Caco-2 (cell line): ENCODE measurements at regions not wholly inside any gene's neighbourhood (a gene's known extent, or its start where the extent isn't known, plus 50 kb on each side); places are given as distances from the start of the nearest gene placed in this dataset.

ENCODE experiments used
- BruUV-seq: library from RNA; stranded (reverse); fragments of 400-500 nt; replicated peaks from 2 replicates; lab custom pipeline; 2021; lab: Mats Ljungman, UMichigan
- CTCF ChIA-PET: fragments of 300-600 bp; sonication (Branson Sonifier 250); formaldehyde crosslinking; loops from one replicate; lab custom pipeline; 2022; ENCODE audit warnings: antibody characterized with exemption; lab: Charles Lee
- POLR2A ChIA-PET: fragments of 300-600 bp; sonication (Branson Sonifier 250); formaldehyde crosslinking; loops from one replicate; lab custom pipeline; 2022; ENCODE audit warnings: antibody characterized with exemption; lab: Charles Lee
- DNase-seq, 2 experiments: peaks; one replicate each; pipeline versions ENCODE4 v3.0.0 to v3.0.0-alpha.2; 2020 to 2022
- H3K27me3 ChIP-seq: replicated peaks from 2 replicates; pipeline ENCODE4 v1.6.0; 2011; ENCODE audit warnings: low read length; ENCODE audit not compliant: control insufficient read depth, insufficient read depth
- H3K36me3 ChIP-seq: 2 replicates; pipeline ENCODE4 v1.5.1; 2011; ENCODE audit warnings: low read length; ENCODE audit not compliant: control insufficient read depth, insufficient read depth
- H3K4me1 ChIP-seq: fragments of 250-450 bp; sonication (Bioruptor Pico); 2 replicates; pipeline ENCODE4 v1.5.1; 2020; ENCODE audit warnings: mild to moderate bottlenecking
- H3K4me3 ChIP-seq: 2 replicates; pipeline ENCODE4 v1.5.1; 2011; ENCODE audit warnings: low read depth, mild to moderate bottlenecking, control low read depth, low read length
- H3K9me3 ChIP-seq: fragments of 250-450 bp; sonication (Bioruptor Pico); 2 replicates; pipeline ENCODE4 v1.5.1; 2020; ENCODE audit warnings: mild to moderate bottlenecking, moderate library complexity
- H3K27ac Mint-ChIP-seq: one replicate; pipeline ENCODE4 v1.8.0; 2022; ENCODE audit warnings: mixed read lengths; ENCODE audit not compliant: unreplicated experiment
- H3K27me3 Mint-ChIP-seq: one replicate; pipeline ENCODE4 v1.8.0; 2022; ENCODE audit warnings: mixed read lengths; ENCODE audit not compliant: insufficient read depth, unreplicated experiment
- H3K36me3 Mint-ChIP-seq: one replicate; pipeline ENCODE4 v1.8.0; 2022; ENCODE audit warnings: mild to moderate bottlenecking, mixed read lengths; ENCODE audit not compliant: insufficient read depth, unreplicated experiment
- H3K4me1 Mint-ChIP-seq: one replicate; pipeline ENCODE4 v1.8.0; 2022; ENCODE audit warnings: low read depth, mixed read lengths; ENCODE audit not compliant: unreplicated experiment
- H3K4me3 Mint-ChIP-seq: one replicate; pipeline ENCODE4 v1.8.0; 2022; ENCODE audit warnings: mild to moderate bottlenecking, moderate library complexity, mixed read lengths; ENCODE audit not compliant: unreplicated experiment
- H3K9me3 Mint-ChIP-seq: one replicate; pipeline ENCODE4 v1.8.0; 2022; ENCODE audit warnings: mixed read lengths; ENCODE audit not compliant: unreplicated experiment
- CTCF ChIP-seq, 2 experiments: fragments of 200-600 bp in 1 of 2; IDR thresholded peaks; 1 replicate in 1 of 2; 2 replicates in 1 of 2; pipeline versions ENCODE4 v1.5.1 to v1.8.0; 2011 to 2022; ENCODE audit warnings: antibody characterized with exemption in 1 of 2, control low read depth in 1 of 2, inconsistent platforms in 1 of 2, low read depth in 1 of 2, low read length in 1 of 2, mild to moderate bottlenecking in 1 of 2, moderate library complexity in 1 of 2; ENCODE audit not compliant: insufficient read depth in 1 of 2, severe bottlenecking in 1 of 2, unreplicated experiment in 1 of 2
- intact Hi-C: fragments of 100-400 bp; cut with micrococcal nuclease; formaldehyde crosslinking; loops from one replicate; pipeline ENCODE4 v1.10.0; 2022; ENCODE audit not compliant: unreplicated experiment

GRCh38 chr6:117130125-117130524 is 135.2 kb upstream of the VGLL2 start:
- H3K4me3 Mint-ChIP-seq = no peak overlapping the region

GRCh38 chr6:117136702-117137101 is 128.7 kb upstream of the VGLL2 start:
- Histone ChIP-seq H3K27me3 (no peaks in the 10 kb centered on the region), H3K36me3 (no peaks in the 10 kb centered on the region), H3K4me1 (no peaks in the 10 kb centered on the region), H3K4me3 (no peak overlapping the region), H3K9me3 (no peaks in the 10 kb centered on the region)
- Mint-ChIP-seq H3K9me3 (no peaks in the 10 kb centered on the region), H3K27ac (no peak overlapping the region), H3K4me1 (no peaks in the 10 kb centered on the region), H3K36me3 (no peaks in the 10 kb centered on the region), H3K4me3 (no peak overlapping the region), H3K27me3 (peaks cover 4% of the 10 kb centered on the region)
- no peak for DNase-seq
- ChIA-PET POLR2A (no interaction called here), CTCF (no interaction called here)
- BruUV-seq = no TSS peak
- TF ChIP-seq CTCF (IDR thresholded peaks at IDR 0.05; ENCODE audit: insufficient read depth in 1 of 2, low read depth in 1 of 2, low read length in 1 of 2, severe bottlenecking in 1 of 2, unreplicated experiment in 1 of 2) = no peak
- intact Hi-C loops = no loop called here

More at GRCh38 chr6:117130125-117130524, 135.2 kb upstream of the VGLL2 start:
- no peak for TF ChIP-seq CTCF (IDR thresholded peaks at IDR 0.05; ENCODE audit: insufficient read depth in 1 of 2, low read depth in 1 of 2, low read length in 1 of 2, severe bottlenecking in 1 of 2, unreplicated experiment in 1 of 2)
- no peaks in the 10 kb centered on the region for H3K9me3 Mint-ChIP-seq
- H3K4me1 Mint-ChIP-seq = no peaks in the 10 kb centered on the region
- intact Hi-C loops = no loop called here
- CTCF ChIA-PET = no interaction called here
- H3K36me3 ChIP-seq = no peaks in the 10 kb centered on the region
- no peaks in the 10 kb centered on the region for H3K9me3 ChIP-seq
- no peaks in the 10 kb centered on the region for H3K27me3 ChIP-seq
- H3K27ac Mint-ChIP-seq = no peak overlapping the region
- H3K4me3 ChIP-seq = no peak overlapping the region
- no TSS peak for BruUV-seq
- no peak for DNase-seq
- no peaks in the 10 kb centered on the region for H3K4me1 ChIP-seq
- H3K36me3 Mint-ChIP-seq = no peaks in the 10 kb centered on the region
- POLR2A ChIA-PET = no interaction called here
- peaks cover 3% of the 10 kb centered on the region for H3K27me3 Mint-ChIP-seq

GRCh38 chr6:117137711-117138110 is 127.6 kb upstream of the VGLL2 start:
- Histone ChIP-seq H3K4me3 (no peak overlapping the region), H3K36me3 (no peaks in the 10 kb centered on the region), H3K4me1 (no peaks in the 10 kb centered on the region), H3K27me3 (no peaks in the 10 kb centered on the region), H3K9me3 (no peaks in the 10 kb centered on the region)
- intact Hi-C loops = no loop called here
- no TSS peak for BruUV-seq
- DNase-seq = no peak
- Mint-ChIP-seq H3K4me3 (no peak overlapping the region), H3K27me3 (peaks cover 4% of the 10 kb centered on the region), H3K4me1 (no peaks in the 10 kb centered on the region), H3K9me3 (no peaks in the 10 kb centered on the region), H3K27ac (no peak overlapping the region), H3K36me3 (no peaks in the 10 kb centered on the region)
- CTCF ChIA-PET = no interaction called here
- POLR2A ChIA-PET = no interaction called here
- TF ChIP-seq CTCF (IDR thresholded peaks at IDR 0.05; ENCODE audit: insufficient read depth in 1 of 2, low read depth in 1 of 2, low read length in 1 of 2, severe bottlenecking in 1 of 2, unreplicated experiment in 1 of 2) = no peak
